SKM-1 treated with dmso at 0.1 percent for 144 hours (cell line): ENCODE measurements at regions not wholly inside any gene's neighbourhood (a gene's known extent, or its start where the extent isn't known, plus 50 kb on each side); places are given as distances from the start of the nearest gene placed in this dataset.

Source experiments
- DNase-seq: peaks from one replicate; lab custom pipeline; 2025; ENCODE audit not compliant: unreplicated experiment; lab: John Stamatoyannopoulos, UW

DNA sequence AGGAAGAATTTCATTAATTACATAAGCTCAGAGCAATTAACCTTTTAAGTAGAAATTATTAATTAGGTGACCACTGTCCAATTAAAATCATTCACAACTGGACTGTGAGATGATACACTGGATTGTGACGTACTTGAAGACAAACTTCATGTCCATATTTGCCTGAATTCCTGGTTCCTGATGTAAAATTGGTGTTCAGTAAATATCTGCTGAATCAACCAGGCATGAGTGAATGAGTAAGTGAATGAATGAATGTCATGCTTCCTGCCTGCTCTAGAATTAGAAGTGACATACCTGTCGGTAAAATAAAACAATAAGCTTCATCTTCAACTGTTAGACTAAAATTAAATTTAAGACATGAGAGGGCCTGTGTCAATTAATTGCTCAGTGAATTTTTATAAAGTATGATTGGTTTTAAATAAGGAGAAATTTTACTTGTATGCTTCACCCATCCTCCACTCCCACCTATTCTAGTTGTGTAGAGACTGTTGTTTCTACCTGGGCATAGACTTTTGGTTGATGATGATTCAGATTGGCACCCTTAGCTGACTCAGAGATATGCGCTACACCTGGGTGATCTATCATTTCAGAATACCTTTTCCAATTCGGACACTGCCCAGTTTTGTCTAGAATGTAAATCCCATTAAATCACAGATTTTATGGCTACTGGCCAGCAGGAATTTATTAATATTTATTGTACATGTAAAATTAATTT is 56.9 kb upstream of the PTGS2 start:
- DNase-seq: no peak

- DNase-seq: no peak
Observed at GRCh38 chr1:186735463-186735862, 55.2 kb upstream of the PTGS2 start.

DNA sequence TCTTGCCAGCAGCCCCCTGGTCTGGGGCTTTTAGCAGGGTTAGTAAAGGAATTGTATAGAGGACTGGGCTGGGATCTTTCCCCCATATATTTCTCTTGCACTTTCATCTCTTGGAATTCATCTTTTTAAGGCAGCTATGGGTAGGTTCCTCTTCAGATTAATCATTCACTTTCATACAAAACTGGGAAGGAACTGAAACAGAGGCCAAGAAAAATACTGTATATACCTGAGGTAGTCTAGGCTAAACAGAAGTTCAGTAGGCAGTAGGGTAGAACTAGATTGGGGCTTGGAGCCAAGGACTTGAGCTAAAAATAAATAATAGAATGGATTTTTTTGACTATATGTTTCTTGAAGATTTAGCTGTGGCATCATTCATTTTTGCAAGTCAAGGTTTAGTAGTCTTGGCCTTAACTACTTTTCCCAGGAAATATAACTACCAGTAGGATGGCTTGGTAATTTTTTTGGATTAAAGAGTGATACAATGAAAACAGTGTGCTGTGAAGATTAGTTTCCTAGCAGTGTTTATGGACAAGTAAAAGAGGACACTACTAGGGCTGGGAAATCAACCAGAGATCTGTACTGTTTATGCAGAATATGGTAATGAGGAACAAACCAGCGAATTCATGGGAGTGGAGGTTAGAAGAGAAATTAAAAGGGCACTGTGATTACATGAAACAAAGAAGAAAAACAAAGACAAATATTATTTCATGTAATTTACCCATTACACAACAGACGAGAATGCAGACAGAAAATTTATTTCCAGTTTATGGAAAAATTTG is 50.9 kb upstream of the PTGS2 start:
- no peak for DNase-seq
